GM06990 (cell line): ENCODE measurements at regions not wholly inside any gene's neighbourhood (a gene's known extent, or its start where the extent isn't known, plus 50 kb on each side); places are given as distances from the start of the nearest gene placed in this dataset.

Experiments
- DNase-seq: peaks from one replicate; pipeline ENCODE4 v3.0.0-alpha.2; 2011; ENCODE audit not compliant: insufficient read length; ENCODE audit errors: extremely low read depth
- H3K27me3 ChIP-seq: replicated peaks from 2 replicates; pipeline ENCODE4 v1.6.0; 2011; ENCODE audit warnings: low read length; ENCODE audit not compliant: control insufficient read depth, insufficient read depth
- H3K36me3 ChIP-seq: 2 replicates; pipeline ENCODE4 v1.5.1; 2011; ENCODE audit warnings: low read length; ENCODE audit not compliant: control insufficient read depth, insufficient read depth
- H3K4me3 ChIP-seq: replicated peaks from 2 replicates; pipeline ENCODE4 v1.5.1; 2011; ENCODE audit warnings: low read depth, mild to moderate bottlenecking, control low read depth, low read length
- CTCF ChIP-seq: IDR thresholded peaks from 2 replicates; pipeline ENCODE4 v1.5.1; 2011; ENCODE audit warnings: low read length, control low read depth, mild to moderate bottlenecking, inconsistent platforms; ENCODE audit not compliant: insufficient read depth, poor library complexity, severe bottlenecking

GRCh38 chr15:62497356-62497755 is 332.3 kb upstream of the C2CD4B start:
- no peaks in the 10 kb centered on the region for H3K36me3 ChIP-seq
- no peak for DNase-seq
- no peak for TF ChIP-seq CTCF
- H3K4me3 ChIP-seq, result no peak overlapping the region
- H3K27me3 ChIP-seq, result no peaks in the 10 kb centered on the region; the same call in 1 of the 2 replicates

- H3K4me3 ChIP-seq, result no peak overlapping the region
- no peaks in the 10 kb centered on the region for H3K27me3 ChIP-seq
- DNase-seq, result no peak
- TF ChIP-seq CTCF, result no peak
- no peaks in the 10 kb centered on the region for H3K36me3 ChIP-seq
Observed at GRCh38 chr15:62498278-62498677, 333.2 kb upstream of the C2CD4B start.

- no peak overlapping the region for H3K4me3 ChIP-seq
- no peak for TF ChIP-seq CTCF
- H3K36me3 ChIP-seq, result no peaks in the 10 kb centered on the region
- H3K27me3 ChIP-seq, result no peaks in the 10 kb centered on the region
- no peak for DNase-seq
Observed at GRCh38 chr15:62498712-62499111, 333.6 kb upstream of the C2CD4B start.

- DNase-seq, result no peak
- no peaks in the 10 kb centered on the region for H3K27me3 ChIP-seq
- no peak for TF ChIP-seq CTCF
- H3K4me3 ChIP-seq, result no peak overlapping the region
- H3K36me3 ChIP-seq, result no peaks in the 10 kb centered on the region
Observed at GRCh38 chr15:62500325-62500724, 335.2 kb upstream of the C2CD4B start.

GRCh38 chr15:62502451-62502850 is 337.4 kb upstream of the C2CD4B start:
- Histone ChIP-seq H3K27me3 (no peaks in the 10 kb centered on the region), H3K36me3 (no peaks in the 10 kb centered on the region), H3K4me3 (no peak overlapping the region)
- no peak for TF ChIP-seq CTCF
- DNase-seq, result no peak

GRCh38 chr15:62503451-62503850 is 338.4 kb upstream of the C2CD4B start:
- no peak for TF ChIP-seq CTCF
- Histone ChIP-seq H3K27me3 (no peaks in the 10 kb centered on the region), H3K36me3 (no peaks in the 10 kb centered on the region), H3K4me3 (no peak overlapping the region)
- DNase-seq, result no peak
